GM12878 (cell line): ENCODE measurements at regions not wholly inside any gene's neighbourhood (a gene's known extent, or its start where the extent isn't known, plus 50 kb on each side); places are given as distances from the start of the nearest gene placed in this dataset.
A peak's percentile ranks its signal among the peaks of the same experiment; 100 is the strongest.
"Not testable (repeated sequence)": the region's sequence is repeated elsewhere in the genome, so short reads cannot be mapped to it uniquely, and the experiment has no call there.

Source experiments
- ATAC-seq: fragments of 200-7000 bp; cut with Tn5 transposase; 3 replicates; pipeline ENCODE4 v1.9.1; 2020; ENCODE audit warnings: mild to moderate bottlenecking, moderate library complexity
- BruUV-seq: library from RNA; stranded (reverse); fragments of 400-500 nt; replicated peaks from 2 replicates; lab custom pipeline; 2021; lab: Mats Ljungman, UMichigan
- CTCF ChIA-PET: fragments of 300-600 bp; sonication (Branson Sonifier 250); formaldehyde crosslinking; extraction: SDS; loops from one replicate; lab custom pipeline; 2021; ENCODE audit warnings: inconsistent platforms; lab: Yijun Ruan, JAX
- POLR2A ChIA-PET: fragments of 350-600 bp; formaldehyde crosslinking; extraction: SDS; loops from one replicate; lab custom pipeline; 2021; ENCODE audit warnings: inconsistent platforms; lab: Charles Lee
- RAD21 ChIA-PET: fragments of 300-600 bp; sonication (Branson Sonifier 250); formaldehyde crosslinking; loops from one replicate; lab custom pipeline; 2023; ENCODE audit warnings: antibody characterized with exemption; ENCODE audit not compliant: unreplicated experiment; lab: Charles Lee
- SMC1A ChIA-PET: fragments of 300-600 bp; sonication (Branson Sonifier 250); formaldehyde crosslinking; loops from one replicate; lab custom pipeline; 2023; ENCODE audit not compliant: unreplicated experiment, uncharacterized antibody; lab: Charles Lee
- DNase-seq: peaks from one replicate; pipeline ENCODE4 v3.0.0-alpha.2; 2011; ENCODE audit warnings: low read depth, low spot score
- FAIRE-seq: peaks from 3 replicates; lab custom pipeline; 2011; peaks lifted over from hg19 to GRCh38; lab: Jason Lieb, UNC
- H2AFZ ChIP-seq: 2 replicates; pipeline ENCODE4 v1.6.0; 2011; ENCODE audit warnings: low read depth, low read length, control low read depth; ENCODE audit not compliant: control insufficient read depth
- H3K27ac ChIP-seq: 2 replicates; pipeline ENCODE4 v1.5.1; 2011; ENCODE audit warnings: control low read depth; ENCODE audit not compliant: control insufficient read depth, insufficient read depth
- H3K27me3 ChIP-seq, 2 experiments: replicated peaks in 1 of 2; 2 replicates each; pipeline versions ENCODE4 v1.6.0 to v1.6.1; 2011; ENCODE audit warnings: low read length in 1 of 2; ENCODE audit not compliant: control insufficient read depth in 2 of 2, insufficient read depth in 2 of 2
- H3K36me3 ChIP-seq, 2 experiments: 2 replicates each; pipeline ENCODE4 v1.5.1; 2011; ENCODE audit warnings: low read length in 1 of 2; ENCODE audit not compliant: control insufficient read depth in 2 of 2, insufficient read depth in 2 of 2
- H3K4me1 ChIP-seq: 2 replicates; pipeline ENCODE4 v1.6.1; 2011; ENCODE audit warnings: mild to moderate bottlenecking, low read length, moderate library complexity, mixed read lengths; ENCODE audit not compliant: control insufficient read depth, insufficient read depth
- H3K4me2 ChIP-seq: 2 replicates; pipeline ENCODE4 v1.6.0; 2011; ENCODE audit warnings: control low read depth; ENCODE audit not compliant: control insufficient read depth, insufficient read depth
- H3K4me3 ChIP-seq: fragments of 200-600 bp; sonication (generic); 2 replicates; pipeline ENCODE4 v1.5.1; 2016
- H3K79me2 ChIP-seq: 2 replicates; pipeline ENCODE4 v1.6.0; 2011; ENCODE audit warnings: low read length; ENCODE audit not compliant: control insufficient read depth, insufficient read depth
- H3K9ac ChIP-seq: 2 replicates; pipeline ENCODE4 v1.8.0; 2011; ENCODE audit warnings: low read length, control low read depth, mixed read lengths; ENCODE audit not compliant: control insufficient read depth, insufficient read depth
- H3K9me3 ChIP-seq: replicated peaks from 3 replicates; pipeline ENCODE4 v1.5.1; 2011; ENCODE audit warnings: mild to moderate bottlenecking, low read length; ENCODE audit not compliant: control insufficient read depth, insufficient read depth
- H4K20me1 ChIP-seq: 2 replicates; pipeline ENCODE4 v1.6.0; 2011; ENCODE audit not compliant: control insufficient read depth, insufficient read depth
- ATF7 ChIP-seq: fragments of 450-650 bp; IDR thresholded peaks from 2 replicates; pipeline ENCODE4 v1.6.1; 2016; ENCODE audit warnings: low read depth, mild to moderate bottlenecking
- NFYB ChIP-seq: IDR thresholded peaks from 2 replicates; pipeline ENCODE4 v1.6.1; 2011; ENCODE audit warnings: low read depth, mild to moderate bottlenecking, low read length, improper control_type of control experiment, moderate library complexity; ENCODE audit not compliant: insufficient read depth
- ZNF384 ChIP-seq: IDR thresholded peaks from 2 replicates; pipeline ENCODE4 v1.6.1; 2012; ENCODE audit warnings: low read depth, mild to moderate bottlenecking, low read length, improper control_type of control experiment, borderline replicate concordance
- WGBS: methylation state at CpG from one replicate; pipeline ENCODE4 v1.1.6; 2016; ENCODE audit warnings: low lambda C conversion rate; ENCODE audit not compliant: insufficient replicate concordance, insufficient coverage; ENCODE audit errors: missing lambda C conversion rate; 5-methylcytosine and 5-hydroxymethylcytosine counted together
- in situ Hi-C: fragments of 300-500 bp; cut with MboI; formaldehyde crosslinking; loops from 9 replicates; pipeline ENCODE4 v1.14.3; 2018; ENCODE audit warnings: mixed read lengths
- intact Hi-C: fragments of 100-400 bp; cut with micrococcal nuclease; formaldehyde crosslinking; loops from one replicate; pipeline ENCODE4 v1.14.2; 2022; ENCODE audit not compliant: unreplicated experiment

DNA sequence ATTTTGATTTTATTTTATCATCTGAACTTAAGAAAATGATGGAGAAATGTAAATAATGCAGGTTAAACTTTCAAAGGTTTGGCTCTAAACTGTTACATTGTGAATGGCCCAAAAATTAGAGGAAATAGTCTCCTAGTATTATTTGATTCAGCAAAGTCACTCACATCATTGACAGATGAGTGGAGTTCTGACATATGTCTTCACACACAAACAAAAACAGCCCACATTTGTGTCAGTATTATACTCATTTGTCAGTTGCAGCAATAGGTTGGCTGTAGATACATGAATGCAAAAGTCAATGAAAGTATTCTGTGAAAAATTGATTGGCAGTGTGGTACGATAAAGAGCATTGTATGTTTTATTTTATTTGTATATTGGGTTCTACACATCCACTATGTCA is 108.8 kb upstream of the BMPER start:
- Histone ChIP-seq H3K9ac (no peak overlapping the region), H3K27ac (no peak overlapping the region), H2AFZ (no peak overlapping the region), H3K4me1 (no peaks in the 10 kb centered on the region), H3K79me2 (no peaks in the 10 kb centered on the region), H3K27me3 (no peaks in the 10 kb centered on the region), H3K4me3 (no peak overlapping the region), H3K4me2 (no peak overlapping the region), H4K20me1 (no peaks in the 10 kb centered on the region), H3K9me3 (no peaks in the 10 kb centered on the region), H3K36me3 (no peaks in the 10 kb centered on the region)
- FAIRE-seq (no peak), ATAC-seq (no peak), DNase-seq (no peak)
- RAD21 ChIA-PET, result no interaction called here
- POLR2A ChIA-PET, result no interaction called here
- CTCF ChIA-PET, result interaction anchor here (1.4 kb wide), 1 partner anchor 10 kb away, joined by 5 read pairs; no protein-coding TSS in a partner anchor
- no peak for TF ChIP-seq ZNF384
- TF ChIP-seq ATF7, result no peak
- BruUV-seq, result no TSS peak
- WGBS, result 85% methylated on average over 1 of the region's 1 CpG
- in situ Hi-C loops, result no loop called here
- intact Hi-C loops, result no loop called here
- SMC1A ChIA-PET, result interaction anchor here (1.1 kb wide), 1 partner anchor 10 kb away, joined by 3 read pairs; no protein-coding TSS in a partner anchor

DNA sequence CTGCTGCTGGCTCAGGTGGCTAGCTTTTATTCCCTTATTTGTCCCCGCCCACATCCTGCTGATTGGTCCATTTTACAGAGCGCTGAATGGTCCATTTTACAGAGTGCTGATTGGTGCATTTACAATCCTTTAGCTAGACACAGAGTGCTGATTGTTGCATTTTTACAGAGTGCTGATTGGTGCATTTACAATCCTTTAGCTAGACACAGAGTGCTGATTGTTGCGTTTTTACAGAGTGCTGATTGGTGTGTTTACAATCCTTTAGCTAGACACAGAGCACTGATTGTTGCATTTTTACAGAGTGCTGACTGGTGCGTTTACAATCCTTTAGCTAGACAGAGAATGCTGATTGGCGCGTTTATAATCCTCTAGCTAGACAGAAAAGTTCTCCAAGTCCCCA is 107.8 kb upstream of the BMPER start:
- peak; percentile 25; the same call in 1 of the 2 replicates for TF ChIP-seq NFYB

More for the DNA sequence above, 107.8 kb upstream of the BMPER start:
- intact Hi-C loops, H3K27me3 ChIP-seq, H3K27ac ChIP-seq, H3K4me2 ChIP-seq, H3K9me3 ChIP-seq, BruUV-seq, FAIRE-seq, in situ Hi-C loops, ATAC-seq, H2AFZ ChIP-seq, CTCF ChIA-PET, H3K36me3 ChIP-seq, DNase-seq, RAD21 ChIA-PET, POLR2A ChIA-PET, H4K20me1 ChIP-seq, H3K79me2 ChIP-seq, H3K4me3 ChIP-seq, H3K9ac ChIP-seq, H3K4me1 ChIP-seq: not testable (repeated sequence)
- SMC1A ChIA-PET, result interaction anchor here (1.1 kb wide), 1 partner anchor 11 kb away, joined by 3 read pairs; no protein-coding TSS in a partner anchor
- 48% methylated on average over 6 of the region's 6 CpGs for WGBS
